ENCODE measurements at regions not wholly inside any gene's neighbourhood (a gene's known extent, or its start where the extent isn't known, plus 50 kb on each side); places are given as distances from the start of the nearest gene placed in this dataset.

- FAIRE-seq: no peak
Measured at GRCh38 chr18:71873695-71874094, 670.4 kb downstream of the CBLN2 start.

GRCh38 chr18:71865888-71866287, 678.3 kb downstream of the CBLN2 start:
- FAIRE-seq: no peak

GRCh38 chr18:71850602-71851001, 693.5 kb downstream of the CBLN2 start:
- FAIRE-seq: no peak

- no peak for FAIRE-seq
Measured at GRCh38 chr18:71849407-71849806, 694.7 kb downstream of the CBLN2 start.

GRCh38 chr18:71846716-71847115, 697.4 kb downstream of the CBLN2 start:
- no peak for FAIRE-seq

- no peak for FAIRE-seq
Measured at GRCh38 chr18:71844814-71845213, 699.3 kb downstream of the CBLN2 start.

GRCh38 chr18:71842666-71843065, 701.5 kb downstream of the CBLN2 start:
- FAIRE-seq: no peak

- FAIRE-seq: no peak
Measured at GRCh38 chr18:71837547-71837946, 706.6 kb downstream of the CBLN2 start.

- FAIRE-seq: no peak
Measured at GRCh38 chr18:71832946-71833617, 711.1 kb downstream of the CBLN2 start.

GRCh38 chr18:71831039-71831438, 713.1 kb downstream of the CBLN2 start:
- FAIRE-seq: peak; percentile 99

GRCh38 chr18:71827301-71827700, 716.8 kb downstream of the CBLN2 start:
- FAIRE-seq: no peak

- no peak for FAIRE-seq
Measured at GRCh38 chr18:71815305-71815704, 728.8 kb downstream of the CBLN2 start.

- no peak for FAIRE-seq
Measured at GRCh38 chr18:71809711-71810110, 734.4 kb downstream of the CBLN2 start.

GRCh38 chr18:71808616-71809015, 735.5 kb downstream of the CBLN2 start:
- FAIRE-seq: no peak

GRCh38 chr18:71807586-71807985, 736.6 kb downstream of the CBLN2 start:
- peak; percentile 72 for FAIRE-seq

- FAIRE-seq: no peak
Measured at GRCh38 chr18:71798986-71799673, 745.0 kb downstream of the CBLN2 start.

- no peak for FAIRE-seq
Measured at GRCh38 chr18:71797554-71797953, 746.6 kb downstream of the CBLN2 start.

GRCh38 chr18:71784777-71785176, 759.4 kb downstream of the CBLN2 start:
- no peak for FAIRE-seq

- FAIRE-seq: no peak
Measured at GRCh38 chr18:71760541-71760940, 783.6 kb downstream of the CBLN2 start.

- FAIRE-seq: no peak
Measured at GRCh38 chr18:71754246-71754645, 789.9 kb downstream of the CBLN2 start.

- no peak for FAIRE-seq
Measured at GRCh38 chr18:71743634-71744033, 800.5 kb downstream of the CBLN2 start.

GRCh38 chr18:71729611-71730010, 814.5 kb downstream of the CBLN2 start:
- FAIRE-seq: no peak

GRCh38 chr18:71727909-71728308, 816.2 kb downstream of the CBLN2 start:
- no peak for FAIRE-seq

GRCh38 chr18:71725256-71725655, 818.9 kb downstream of the CBLN2 start:
- FAIRE-seq: no peak

Data from endometrium (tissue), 2 donors.